SK-N-SH (cell line): ENCODE measurements at regions not wholly inside any gene's neighbourhood (a gene's known extent, or its start where the extent isn't known, plus 50 kb on each side); places are given as distances from the start of the nearest gene placed in this dataset.

Experiments used
- CTCF ChIA-PET: fragments of 300-600, 350-600 bp; formaldehyde crosslinking; extraction: SDS; loops from one replicate; lab custom pipeline; 2021; lab: Yijun Ruan, JAX
- POLR2A ChIA-PET: fragments of 350-600 bp; sonication (Branson Sonifier 250); formaldehyde crosslinking; extraction: SDS; loops from one replicate; lab custom pipeline; 2020; ENCODE audit warnings: antibody characterized with exemption, inconsistent platforms; lab: Yijun Ruan, JAX
- DNase-seq: peaks from one replicate; pipeline ENCODE4 v3.0.0; 2012
- H2AFZ ChIP-seq: fragments of 200-600 bp; sonication (generic); 2 replicates; pipeline ENCODE4 v1.8.1; 2016; ENCODE audit warnings: antibody characterized with exemption, mild to moderate bottlenecking, low read depth
- H3F3A ChIP-seq: fragments of 200-600 bp; sonication (generic); replicated peaks from 2 replicates; pipeline ENCODE3; 2016; ENCODE audit warnings: antibody characterized with exemption, mild to moderate bottlenecking; ENCODE audit not compliant: insufficient read depth
- H3K27ac ChIP-seq, 2 experiments: fragments of 200-500 bp in 1 of 2; fragments of 200-600 bp in 1 of 2; sonication (Bioruptor generic) in 1 of 2; sonication (generic), shearing (Covaris generic) in 1 of 2; 2 replicates each; pipeline versions ENCODE4 v1.5.1 to v1.6.1; 2014 to 2016; ENCODE audit warnings: low read depth in 2 of 2, inconsistent platforms in 1 of 2, low read length in 1 of 2, mild to moderate bottlenecking in 1 of 2, mixed read lengths in 1 of 2
- H3K27me3 ChIP-seq: fragments of 200-600 bp; sonication (generic), shearing (Covaris generic); 2 replicates; pipeline ENCODE4 v1.6.1; 2016; ENCODE audit warnings: mixed run types; ENCODE audit not compliant: insufficient read depth
- H3K36me3 ChIP-seq, 2 experiments: fragments of 200-500 bp in 1 of 2; fragments of 200-600 bp in 1 of 2; sonication (Bioruptor generic) in 1 of 2; sonication (generic) in 1 of 2; replicated peaks in 1 of 2; 2 replicates each; pipeline versions ENCODE3 to v1.5.1; 2014 to 2016; ENCODE audit warnings: low read length in 1 of 2, mild to moderate bottlenecking in 1 of 2; ENCODE audit not compliant: insufficient read depth in 2 of 2, control insufficient read depth in 1 of 2
- H3K4me1 ChIP-seq, 2 experiments: fragments of 200-500 bp in 1 of 2; fragments of 200-600 bp in 1 of 2; sonication (Bioruptor generic) in 1 of 2; sonication (generic), shearing (Covaris generic) in 1 of 2; 2 replicates each; pipeline versions ENCODE4 v1.5.1 to v1.6.1; 2014 to 2016; ENCODE audit warnings: low read depth in 1 of 2, low read length in 1 of 2, mixed run types in 1 of 2; ENCODE audit not compliant: insufficient read depth in 2 of 2, control insufficient read depth in 1 of 2
- H3K4me2 ChIP-seq: fragments of 200-600 bp; sonication (generic), shearing (Covaris generic); 2 replicates; pipeline ENCODE4 v1.6.1; 2017; ENCODE audit warnings: mixed run types
- H3K4me3 ChIP-seq, 2 experiments: fragments of 200-500 bp in 1 of 2; fragments of 200-600 bp in 1 of 2; sonication (Bioruptor generic) in 1 of 2; sonication (generic), shearing (Covaris generic) in 1 of 2; 2 replicates each; pipeline versions ENCODE4 v1.5.1 to v1.8.1; 2014 to 2016; ENCODE audit warnings: low read depth in 2 of 2, inconsistent platforms in 1 of 2, low read length in 1 of 2, mild to moderate bottlenecking in 1 of 2, mixed read lengths in 1 of 2, moderate library complexity in 1 of 2
- H3K79me2 ChIP-seq: fragments of 200-600 bp; sonication (generic); 2 replicates; pipeline ENCODE4 v1.8.1; 2017; ENCODE audit warnings: mild to moderate bottlenecking; ENCODE audit not compliant: insufficient read depth
- H3K9ac ChIP-seq: fragments of 200-600 bp; sonication (generic); 2 replicates; pipeline ENCODE4 v1.6.1; 2017; ENCODE audit warnings: mixed run types
- H3K9me2 ChIP-seq: fragments of 200-600 bp; sonication (generic); 2 replicates; pipeline ENCODE4 v1.6.1; 2017; ENCODE audit warnings: mixed run types
- H3K9me3 ChIP-seq: fragments of 200-600 bp; sonication (generic); 2 replicates; pipeline ENCODE4 v1.6.1; 2017; ENCODE audit warnings: mixed run types, mild to moderate bottlenecking, moderate library complexity
- H4K20me1 ChIP-seq: fragments of 200-600 bp; sonication (generic); 2 replicates; pipeline ENCODE4 v1.6.1; 2017; ENCODE audit warnings: mild to moderate bottlenecking, mixed run types; ENCODE audit not compliant: insufficient read depth
- EP300 ChIP-seq, 2 experiments: IDR thresholded peaks; 2 replicates each; pipeline versions ENCODE4 v1.4.0 to v1.6.1; 2012; ENCODE audit warnings: borderline replicate concordance in 1 of 2, low read depth in 1 of 2, low read length in 1 of 2
- FOSL2 ChIP-seq: IDR thresholded peaks from 2 replicates; pipeline ENCODE4 v1.4.0; 2012; ENCODE audit warnings: low read depth, mild to moderate bottlenecking, moderate library complexity, borderline replicate concordance
- GABPA ChIP-seq: IDR thresholded peaks from 2 replicates; pipeline ENCODE4 v1.4.0; 2012; ENCODE audit warnings: low read depth, mild to moderate bottlenecking
- GATA2 ChIP-seq: sonication (generic); formaldehyde crosslinking; IDR thresholded peaks from 2 replicates; pipeline ENCODE4 v1.5.0; 2020; ENCODE audit warnings: mild to moderate bottlenecking, missing genetic modification reagents
- NFIC ChIP-seq: IDR thresholded peaks from 2 replicates; pipeline ENCODE4 v1.4.0; 2012; ENCODE audit warnings: borderline replicate concordance
- RFX5 ChIP-seq: IDR thresholded peaks from 2 replicates; pipeline ENCODE4 v1.6.1; 2012; ENCODE audit warnings: mild to moderate bottlenecking, improper control_type of control experiment, low read length
- RXRA ChIP-seq: IDR thresholded peaks from 2 replicates; pipeline ENCODE4 v1.4.0; 2012; ENCODE audit warnings: low read depth, mild to moderate bottlenecking, borderline replicate concordance
- TCF12 ChIP-seq: IDR thresholded peaks from 2 replicates; pipeline ENCODE4 v1.4.0; 2012
- TEAD4 ChIP-seq: IDR thresholded peaks from 2 replicates; pipeline ENCODE4 v1.4.0; 2012; ENCODE audit warnings: mild to moderate bottlenecking, borderline replicate concordance; ENCODE audit not compliant: insufficient read depth
- WGBS: methylation state at CpG from one replicate; pipeline ENCODE4 v1.1.6; 2017; ENCODE audit warnings: low lambda C conversion rate; 5-methylcytosine and 5-hydroxymethylcytosine counted together
- TF ChIP-seq, protein P1 (sequence below): IDR thresholded peaks from 2 replicates; pipeline ENCODE4 v1.4.0; 2012; ENCODE audit warnings: low read depth
- TF ChIP-seq, protein P2 (sequence below): IDR thresholded peaks from 2 replicates; pipeline ENCODE4 v1.4.0; 2012; ENCODE audit warnings: low read depth, borderline replicate concordance

- Histone ChIP-seq H3K9me2 (no peaks in the 10 kb centered on the region), H3K27me3 (no peaks in the 10 kb centered on the region), H3K36me3 (no peaks in the 10 kb centered on the region), H3K79me2 (no peaks in the 10 kb centered on the region), H3F3A (no peaks in the 10 kb centered on the region), H3K4me3 (no peak overlapping the region), H3K9ac (no peak overlapping the region), H3K4me1 (no peaks in the 10 kb centered on the region), H3K27ac (no peak overlapping the region), H4K20me1 (no peaks in the 10 kb centered on the region), H3K4me2 (no peak overlapping the region), H3K9me3 (no peaks in the 10 kb centered on the region), H2AFZ (no peak overlapping the region)
- TF ChIP-seq RXRA (no peak), GABPA (no peak), TCF12 (no peak), GATA2 (no peak)
- TF ChIP-seq, protein P1, sequence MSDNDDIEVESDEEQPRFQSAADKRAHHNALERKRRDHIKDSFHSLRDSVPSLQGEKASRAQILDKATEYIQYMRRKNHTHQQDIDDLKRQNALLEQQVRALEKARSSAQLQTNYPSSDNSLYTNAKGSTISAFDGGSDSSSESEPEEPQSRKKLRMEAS: no peak
- POLR2A ChIA-PET: no interaction called here
- CTCF ChIA-PET: no interaction called here
- 24% methylated on average over 7 of the region's 7 CpGs for WGBS
- DNase-seq: no peak
Observed at GRCh38 chrX:853304-853703, 222.7 kb downstream of the SHOX start.

GRCh38 chrX:850471-850916, 219.9 kb downstream of the SHOX start:
- no peaks in the 10 kb centered on the region for H3K79me2 ChIP-seq
- H3K4me2 ChIP-seq: no peak overlapping the region
- no peak overlapping the region for H3K9ac ChIP-seq
- CTCF ChIA-PET: no interaction called here
- no peaks in the 10 kb centered on the region for H4K20me1 ChIP-seq
- no peaks in the 10 kb centered on the region for H3K9me3 ChIP-seq
- WGBS: 9% methylated on average over 9 of the region's 11 CpGs
- TF ChIP-seq EP300 (IDR thresholded peaks at IDR 0.05; ENCODE audit: borderline replicate concordance in 1 of 2, low read depth in 1 of 2, low read length in 1 of 2): no peak
- TF ChIP-seq NFIC: no peak
- H3K4me1 ChIP-seq: no peaks in the 10 kb centered on the region
- H3K27ac ChIP-seq: no peak overlapping the region
- POLR2A ChIA-PET: no interaction called here
- H3F3A ChIP-seq: no peaks in the 10 kb centered on the region
- H3K9me2 ChIP-seq: no peaks in the 10 kb centered on the region
- H3K27me3 ChIP-seq: no peaks in the 10 kb centered on the region
- no peak overlapping the region for H2AFZ ChIP-seq
- no peak for DNase-seq
- no peak overlapping the region for H3K4me3 ChIP-seq
- H3K36me3 ChIP-seq: no peaks in the 10 kb centered on the region

DNA sequence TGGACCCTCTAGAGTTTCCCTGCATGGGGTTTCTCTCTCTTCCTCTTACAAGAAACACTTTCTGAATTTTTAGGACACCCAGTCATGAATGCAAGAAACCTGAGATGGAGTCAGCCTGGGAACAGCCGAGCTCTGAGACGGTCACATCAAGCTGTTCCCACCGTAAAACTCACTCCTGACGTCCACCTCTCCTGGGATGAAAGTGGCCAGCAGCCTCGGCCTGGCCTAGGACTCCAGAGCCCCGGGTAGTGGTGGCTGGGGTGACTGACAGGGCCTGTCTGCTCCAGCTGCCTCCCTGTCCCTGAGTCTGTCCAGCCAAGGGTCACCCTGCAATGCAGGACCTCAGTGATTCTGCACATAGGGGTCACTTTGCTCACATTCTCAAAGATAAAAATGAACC, 217.8 kb downstream of the SHOX start:
- H3K4me3 ChIP-seq: no peak overlapping the region
- no peak overlapping the region for H3K9ac ChIP-seq
- WGBS: 15% methylated on average over 4 of the region's 6 CpGs
- no peak overlapping the region for H3K27ac ChIP-seq
- ChIA-PET POLR2A (no interaction called here), CTCF (no interaction called here)
- H2AFZ ChIP-seq: no peak overlapping the region
- no peaks in the 10 kb centered on the region for H3K9me2 ChIP-seq
- no peaks in the 10 kb centered on the region for H3K4me1 ChIP-seq
- no peaks in the 10 kb centered on the region for H4K20me1 ChIP-seq
- DNase-seq: no peak
- no peak overlapping the region for H3K4me2 ChIP-seq
- H3K27me3 ChIP-seq: no peaks in the 10 kb centered on the region
- H3K36me3 ChIP-seq: no peaks in the 10 kb centered on the region
- H3F3A ChIP-seq: no peaks in the 10 kb centered on the region
- H3K9me3 ChIP-seq: no peaks in the 10 kb centered on the region
- no peaks in the 10 kb centered on the region for H3K79me2 ChIP-seq
- TF ChIP-seq TEAD4 (no peak), RFX5 (no peak), GATA2 (no peak), FOSL2 (no peak)
- TF ChIP-seq, protein P2, sequence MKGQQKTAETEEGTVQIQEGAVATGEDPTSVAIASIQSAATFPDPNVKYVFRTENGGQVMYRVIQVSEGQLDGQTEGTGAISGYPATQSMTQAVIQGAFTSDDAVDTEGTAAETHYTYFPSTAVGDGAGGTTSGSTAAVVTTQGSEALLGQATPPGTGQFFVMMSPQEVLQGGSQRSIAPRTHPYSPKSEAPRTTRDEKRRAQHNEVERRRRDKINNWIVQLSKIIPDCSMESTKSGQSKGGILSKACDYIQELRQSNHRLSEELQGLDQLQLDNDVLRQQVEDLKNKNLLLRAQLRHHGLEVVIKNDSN: no peak
- TF ChIP-seq, all 33 proteins: peak for 0
